Amniotic stem cell (primary cell): ENCODE measurements at regions not wholly inside any gene's neighbourhood (a gene's known extent, or its start where the extent isn't known, plus 50 kb on each side); places are given as distances from the start of the nearest gene placed in this dataset.

ENCODE experiments used
- DNase-seq: peaks from one replicate; lab custom pipeline; 2025; lab: John Stamatoyannopoulos, UW

DNA sequence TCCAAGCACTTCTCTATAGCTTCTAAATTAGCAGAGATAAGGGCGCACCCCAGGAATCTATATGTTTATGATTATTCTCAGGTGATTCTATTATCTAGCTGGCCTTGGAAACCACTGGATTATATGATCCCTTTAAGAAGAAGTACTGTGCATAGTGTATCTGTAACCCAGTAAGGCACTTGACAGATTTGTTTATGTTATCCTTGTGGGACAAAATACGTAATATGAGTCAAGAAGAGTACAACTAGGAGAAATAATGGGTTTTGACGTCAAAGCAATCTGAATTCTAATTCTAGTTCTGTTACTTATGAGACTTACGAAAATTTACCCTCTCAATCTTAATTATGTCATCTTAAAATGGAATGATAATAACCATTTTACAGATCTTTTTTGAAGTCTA is 259.6 kb upstream of the NAV3 start:
- no peak for DNase-seq

DNA sequence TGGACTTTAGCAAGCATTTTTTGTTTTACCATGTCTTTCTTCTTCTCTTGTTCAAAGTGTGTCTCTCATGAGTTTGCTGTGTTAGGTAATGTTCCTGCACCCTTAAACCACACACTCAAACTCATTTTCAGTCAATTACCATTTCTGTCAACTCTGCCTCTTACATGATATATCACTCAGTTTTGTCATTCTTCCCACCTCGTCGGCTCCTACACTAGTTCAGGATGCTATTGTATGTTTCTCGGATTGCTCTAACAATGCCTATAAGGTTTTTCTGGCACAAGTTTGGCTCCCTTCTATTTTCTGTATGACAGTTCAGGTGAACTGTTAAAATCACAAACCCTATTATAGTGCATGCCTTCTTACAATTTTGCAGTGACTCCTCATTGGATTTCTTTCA is 260.8 kb upstream of the NAV3 start:
- DNase-seq = no peak

DNA sequence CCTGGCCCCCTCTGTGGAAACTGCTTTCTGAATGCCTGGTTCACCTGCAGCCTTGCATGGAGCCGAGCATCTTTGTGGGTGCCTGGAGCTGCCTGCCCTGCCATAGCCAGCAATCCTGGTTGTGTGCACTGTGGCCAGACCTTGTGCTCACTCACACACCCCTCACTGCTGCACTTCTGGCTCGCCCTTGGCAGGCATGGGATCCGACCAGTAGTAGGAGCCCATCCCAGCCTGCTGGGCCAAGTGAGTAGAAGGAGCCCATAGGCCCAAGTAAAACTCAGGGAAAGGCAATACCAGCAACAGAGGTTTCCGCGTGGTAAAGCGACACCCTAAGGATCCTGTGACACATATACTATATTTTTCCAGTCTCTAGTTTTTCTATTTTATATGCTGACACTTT is 270.0 kb upstream of the NAV3 start:
- DNase-seq = no peak

DNA sequence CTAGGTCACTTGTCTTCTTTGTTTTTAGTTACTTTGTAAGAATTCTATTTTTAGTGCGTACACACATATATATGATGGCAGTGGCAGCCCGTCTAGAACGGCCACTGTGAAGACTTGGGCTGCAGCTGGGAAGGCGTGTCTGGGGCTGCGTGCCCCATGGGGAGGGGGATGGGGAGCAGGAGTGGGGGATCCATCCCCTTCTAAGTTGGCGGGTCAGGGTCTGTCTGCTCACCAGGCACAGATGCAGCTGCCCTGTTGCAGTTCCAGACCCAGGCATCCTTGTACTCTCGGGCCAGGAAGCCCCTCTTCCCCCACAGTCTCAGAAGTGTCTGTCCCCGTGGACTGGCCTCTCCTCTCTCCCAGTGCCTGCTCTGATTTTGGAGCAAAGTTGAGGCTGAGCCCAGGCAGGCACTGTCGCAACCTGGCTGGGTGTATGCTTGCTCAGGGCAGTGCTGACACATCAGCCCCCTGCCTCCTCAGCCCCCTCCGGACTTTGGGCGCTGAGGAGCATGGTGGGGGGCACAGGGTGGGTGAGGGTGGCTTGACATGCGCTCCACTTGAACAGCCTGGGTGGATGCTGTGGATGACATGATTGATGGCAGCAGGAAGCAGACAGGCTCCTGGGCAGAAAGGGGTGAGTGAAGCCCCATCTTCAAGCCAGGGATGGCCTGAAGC is 271.2 kb upstream of the NAV3 start:
- DNase-seq = no peak

DNA sequence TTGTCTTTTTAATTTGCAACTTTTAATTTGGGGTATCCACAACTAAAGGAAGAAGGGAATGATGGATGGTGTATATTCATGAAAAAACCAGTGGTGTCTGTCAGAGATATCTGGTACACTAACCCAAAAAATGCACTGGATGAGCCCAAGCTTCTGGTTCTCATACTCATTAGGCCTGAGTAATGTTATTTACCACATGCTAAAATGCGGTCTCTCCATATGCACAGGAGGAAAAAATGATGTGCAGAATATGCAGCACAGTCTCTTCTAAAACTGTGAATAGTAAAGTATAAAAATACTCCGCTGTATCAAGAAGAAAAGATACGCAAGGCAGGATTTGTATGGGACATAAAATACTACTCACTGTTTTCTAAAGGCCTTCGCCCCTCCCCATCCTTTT is 275.6 kb upstream of the NAV3 start:
- DNase-seq = no peak

DNA sequence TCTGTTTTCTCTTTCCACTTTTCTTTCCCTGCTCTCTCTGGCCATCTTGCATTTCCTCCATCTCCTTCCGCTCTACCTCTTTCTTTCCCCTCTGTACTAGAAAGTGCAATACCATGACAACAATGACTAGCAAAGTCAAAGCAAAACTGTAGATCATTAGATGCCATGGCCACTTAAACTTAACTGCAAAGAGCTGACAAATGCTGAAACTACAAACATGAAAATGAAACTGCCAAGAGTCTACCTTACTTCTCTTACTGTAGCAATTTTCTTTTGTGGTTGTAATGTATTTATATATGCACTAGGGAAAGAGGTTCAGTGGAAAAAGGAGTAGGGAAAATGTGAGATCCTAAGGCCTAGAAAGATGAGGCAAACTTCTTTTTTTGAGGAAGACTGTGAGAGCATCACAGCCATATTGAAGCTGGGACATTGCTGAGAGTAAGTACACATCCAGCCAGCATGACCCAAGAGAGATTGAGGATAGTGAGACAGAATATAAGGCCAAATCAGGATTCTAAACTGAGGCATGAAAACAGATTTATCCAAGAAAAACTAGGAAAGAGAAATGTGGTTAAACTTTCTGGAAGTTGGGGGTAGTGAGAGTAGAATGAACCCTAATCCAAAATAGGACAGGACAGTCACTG is 276.6 kb upstream of the NAV3 start:
- DNase-seq = no peak

DNA sequence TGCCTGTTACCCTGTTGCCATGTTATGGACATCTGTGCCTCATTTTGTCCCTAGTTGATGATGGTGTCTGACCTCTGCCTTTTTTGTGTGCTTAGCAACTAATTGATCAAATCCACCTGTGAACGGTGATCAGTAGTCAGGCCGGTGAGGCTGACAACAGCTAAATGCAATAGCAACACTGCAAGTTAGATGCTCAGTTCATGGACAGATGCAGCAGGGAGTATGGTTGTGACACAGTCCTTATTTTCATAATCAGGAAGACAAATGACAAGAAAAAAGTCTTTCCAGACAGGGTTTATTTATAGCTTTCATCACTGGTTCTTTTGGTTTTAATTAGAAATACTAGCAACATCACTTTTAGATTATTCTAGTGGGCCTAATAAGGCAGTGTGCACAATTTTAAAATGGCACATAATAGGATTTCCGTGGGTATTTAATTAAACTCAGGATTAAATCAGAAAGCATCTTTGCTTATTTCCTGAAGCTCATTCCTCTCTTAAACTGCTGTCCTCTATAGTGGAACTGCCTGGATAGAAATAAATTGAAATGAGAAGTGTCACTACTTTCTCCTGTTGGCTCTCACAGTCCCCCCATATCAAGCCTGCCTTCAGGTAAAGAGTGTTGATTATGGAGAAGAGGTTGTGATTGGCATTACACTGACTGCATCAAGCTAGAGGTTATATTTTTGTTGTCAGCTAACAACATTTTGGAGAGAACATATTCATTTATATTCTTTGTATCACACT is 281.1 kb upstream of the NAV3 start:
- DNase-seq = no peak

DNA sequence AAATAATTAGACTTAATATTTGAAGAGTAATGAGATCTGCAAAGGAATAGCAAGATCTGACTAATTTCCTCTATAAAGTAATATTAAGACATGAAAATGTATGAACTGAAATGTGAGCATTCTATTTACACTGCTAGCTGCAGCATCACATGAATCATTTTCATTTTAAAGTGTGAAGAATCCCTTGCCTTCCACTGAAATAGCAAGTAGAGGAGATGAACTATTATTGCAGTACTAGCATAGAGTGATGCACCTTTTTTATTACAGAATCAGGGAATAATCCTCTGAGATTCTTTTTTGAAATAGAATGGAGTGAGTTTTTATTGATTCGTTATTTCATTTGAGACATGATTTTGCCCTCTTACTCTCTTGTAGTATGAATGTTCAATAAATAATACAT is 281.9 kb upstream of the NAV3 start:
- DNase-seq = no peak

DNA sequence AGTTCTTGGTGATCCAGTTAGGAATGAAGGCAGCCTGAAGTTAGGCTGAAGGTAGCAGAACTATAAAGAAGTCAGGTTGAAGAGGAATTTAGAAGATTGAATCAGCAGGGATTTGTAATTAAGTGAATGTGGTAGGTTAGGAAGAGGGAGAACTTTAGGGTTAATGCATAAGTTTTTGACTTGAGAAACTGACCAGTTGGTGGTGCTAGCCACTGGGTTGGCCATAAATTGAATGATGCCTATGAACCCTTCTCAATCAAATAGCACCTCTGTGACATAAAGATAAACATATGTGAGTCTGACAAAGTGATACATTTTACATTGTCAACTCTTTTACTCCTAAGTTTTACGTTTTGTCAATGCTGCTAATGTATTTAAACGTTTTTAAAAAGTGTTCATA is 290.6 kb upstream of the NAV3 start:
- DNase-seq = no peak

DNA sequence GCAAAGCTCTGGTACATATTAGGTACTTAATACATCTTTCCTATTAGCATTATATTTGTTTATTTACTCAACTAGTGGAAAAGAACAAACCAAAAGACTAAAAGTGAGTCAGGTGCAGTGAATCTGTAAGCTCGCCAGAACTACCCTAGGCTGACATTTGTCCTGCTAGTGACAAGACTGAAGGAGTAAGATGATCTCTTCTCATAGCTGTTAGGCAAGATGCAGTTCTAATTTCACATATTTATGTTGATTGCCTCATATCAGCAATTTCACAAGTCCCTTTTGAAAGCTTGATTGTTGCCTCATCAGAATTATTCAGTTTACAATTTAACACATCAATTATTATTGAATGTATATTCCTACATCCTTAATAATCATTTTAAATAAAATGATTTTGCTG is 293.0 kb upstream of the NAV3 start:
- no peak for DNase-seq

DNA sequence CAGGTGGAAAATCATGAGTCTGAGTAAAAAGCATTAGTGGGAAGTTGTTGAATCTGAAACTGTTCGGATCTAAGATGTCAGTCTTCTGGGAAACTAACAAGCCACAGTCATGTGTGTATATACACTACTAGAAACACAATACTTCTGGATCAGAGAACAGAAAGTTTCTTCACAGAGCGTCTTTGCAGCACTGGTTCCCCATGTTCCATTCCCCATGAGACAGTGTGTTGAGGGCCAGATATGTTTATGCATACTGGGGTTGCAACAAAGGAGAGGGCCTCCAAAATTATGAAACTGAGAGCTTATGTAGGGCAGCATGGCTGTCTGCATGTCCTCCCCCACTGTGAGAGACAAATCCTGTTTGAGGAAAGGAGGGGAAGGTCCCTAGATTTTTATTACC is 295.0 kb upstream of the NAV3 start:
- DNase-seq = no peak

DNA sequence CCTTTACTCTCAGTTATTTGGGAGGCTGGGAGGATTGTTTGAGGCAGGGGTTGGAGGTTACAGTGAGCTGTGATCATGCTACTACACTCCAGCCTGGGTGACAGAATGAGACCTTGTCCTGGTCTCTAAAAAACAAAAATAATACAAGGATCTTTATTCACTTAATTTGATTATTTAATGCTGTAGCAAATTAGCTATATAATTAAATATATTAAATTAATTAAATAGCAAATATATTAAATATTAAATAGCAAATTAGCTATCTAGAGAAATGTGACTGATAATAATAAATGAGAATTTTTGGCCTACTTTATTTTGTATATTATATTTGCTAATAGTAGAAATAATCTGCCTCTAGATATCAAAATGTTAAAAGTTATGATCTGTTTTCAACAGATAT is 298.8 kb upstream of the NAV3 start:
- DNase-seq = no peak

DNA sequence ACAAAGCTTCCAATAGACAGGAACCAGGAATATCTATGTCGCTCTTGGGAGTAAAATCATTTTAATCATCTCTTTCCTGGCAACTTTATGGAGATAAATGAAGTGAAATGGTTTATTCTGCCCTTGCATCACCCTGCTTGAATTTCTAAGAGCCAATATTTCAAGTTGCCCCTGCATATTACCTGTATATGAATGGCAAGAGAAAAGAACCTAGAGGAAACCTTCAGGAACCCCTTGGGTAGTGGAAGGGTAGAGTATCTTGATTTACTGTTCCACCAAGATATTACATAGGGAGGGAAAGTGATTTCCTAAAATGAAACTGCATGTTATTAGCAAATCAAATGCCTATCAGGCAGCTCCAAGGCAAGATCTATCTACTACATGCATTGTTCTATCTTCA is 308.4 kb upstream of the NAV3 start:
- no peak for DNase-seq

DNA sequence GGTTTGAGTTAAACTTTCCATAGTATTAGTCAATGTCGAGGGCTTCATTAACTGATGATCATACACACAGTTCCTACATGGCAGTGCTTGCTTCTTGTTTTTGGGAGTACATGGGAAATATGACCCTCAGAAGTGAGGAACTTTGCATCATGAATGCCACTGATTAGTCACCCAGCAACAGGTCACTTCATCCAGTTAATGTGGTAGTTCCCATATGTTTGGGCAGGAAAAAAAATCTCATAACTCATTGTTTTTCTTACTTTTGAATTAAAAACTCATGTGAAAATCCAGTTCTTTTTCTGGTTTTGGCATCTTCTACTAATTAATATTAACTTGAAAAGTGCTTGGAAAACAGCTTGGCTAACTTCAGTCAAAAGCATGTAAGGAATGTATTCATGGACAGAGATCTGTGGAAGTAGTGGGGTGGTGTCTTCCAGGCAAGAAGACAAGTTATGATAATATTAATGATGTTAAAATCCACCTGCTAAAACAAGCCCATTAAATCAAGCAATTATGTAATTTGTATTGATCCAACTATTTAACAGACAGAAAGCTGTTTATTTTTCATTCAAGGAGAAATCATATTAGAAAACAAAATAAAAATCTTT is 309.1 kb upstream of the NAV3 start:
- DNase-seq = no peak

DNA sequence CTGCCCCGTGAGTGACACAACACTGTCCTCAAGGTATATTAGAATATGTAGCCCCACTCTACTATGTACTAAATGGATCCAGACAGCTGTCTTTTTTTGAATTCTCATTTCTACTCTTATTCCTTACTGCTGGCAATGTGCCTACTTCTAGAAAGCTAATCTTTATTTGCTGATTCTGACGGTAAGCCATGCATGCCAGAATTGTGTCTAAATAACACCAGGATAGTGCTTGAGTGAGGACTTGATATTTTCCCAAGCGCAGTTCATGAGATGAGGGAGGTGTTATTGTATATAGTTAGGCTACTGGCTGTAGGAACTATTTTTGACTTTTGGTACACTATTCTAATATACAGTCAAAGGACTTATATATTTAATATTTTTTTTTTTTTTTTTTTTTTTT is 316.2 kb upstream of the NAV3 start:
- no peak for DNase-seq

DNA sequence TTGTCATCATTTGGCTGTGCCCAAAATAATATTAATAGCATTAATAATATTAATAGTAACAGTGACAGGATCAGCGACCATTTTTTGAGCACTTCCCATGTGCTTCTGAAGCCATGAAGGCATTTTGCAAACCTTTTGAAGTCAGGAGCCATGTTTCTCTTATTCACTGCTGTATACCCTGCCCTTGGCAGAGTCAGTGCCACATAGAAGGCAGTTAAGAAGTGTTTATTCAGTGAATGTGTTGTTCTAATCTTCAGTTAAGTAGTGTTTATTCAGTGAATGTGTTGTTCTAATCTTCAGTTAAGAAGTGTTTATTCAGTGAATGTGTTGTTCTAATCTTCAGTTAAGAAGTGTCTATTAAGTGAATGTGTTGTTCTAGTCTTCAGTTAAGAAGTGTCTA is 319.7 kb upstream of the NAV3 start:
- no peak for DNase-seq

DNA sequence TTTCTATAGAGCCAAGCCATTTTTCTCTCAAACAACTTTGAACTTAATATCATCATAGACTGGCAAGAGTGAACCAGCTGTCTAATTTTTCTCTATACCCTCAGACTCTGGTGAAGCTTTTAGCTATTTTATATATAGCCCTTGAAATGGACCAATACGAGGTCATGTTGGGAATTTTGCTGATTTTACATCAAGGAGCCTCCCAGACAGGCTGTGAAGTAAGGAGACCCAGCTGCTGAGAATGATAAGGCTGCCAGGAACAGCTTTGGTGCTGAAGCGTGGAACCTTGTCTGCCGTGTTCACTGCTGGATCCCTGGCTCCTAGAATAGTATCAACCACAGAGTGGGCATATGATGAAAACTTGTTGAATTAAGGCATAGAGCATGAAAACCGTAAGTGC is 326.2 kb upstream of the NAV3 start:
- DNase-seq = no peak

DNA sequence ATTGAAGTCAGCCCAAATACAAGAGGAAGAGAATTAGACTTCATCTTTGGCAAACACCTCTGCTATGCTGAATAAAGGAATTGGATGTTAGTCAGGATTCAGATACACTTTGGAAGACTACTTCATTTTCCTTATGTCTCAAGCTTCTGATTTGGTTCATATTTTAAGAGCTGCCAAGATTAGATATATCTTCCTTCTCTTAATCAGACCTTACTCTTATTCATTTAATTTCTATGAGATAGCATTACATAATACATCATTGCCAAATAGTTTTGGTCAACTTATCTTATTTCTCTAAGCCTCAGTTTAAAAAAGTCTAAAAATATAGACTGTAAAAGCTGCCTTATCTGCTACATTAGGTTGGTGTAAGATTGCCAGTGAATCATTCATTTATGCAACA is 330.6 kb upstream of the NAV3 start:
- no peak for DNase-seq

DNA sequence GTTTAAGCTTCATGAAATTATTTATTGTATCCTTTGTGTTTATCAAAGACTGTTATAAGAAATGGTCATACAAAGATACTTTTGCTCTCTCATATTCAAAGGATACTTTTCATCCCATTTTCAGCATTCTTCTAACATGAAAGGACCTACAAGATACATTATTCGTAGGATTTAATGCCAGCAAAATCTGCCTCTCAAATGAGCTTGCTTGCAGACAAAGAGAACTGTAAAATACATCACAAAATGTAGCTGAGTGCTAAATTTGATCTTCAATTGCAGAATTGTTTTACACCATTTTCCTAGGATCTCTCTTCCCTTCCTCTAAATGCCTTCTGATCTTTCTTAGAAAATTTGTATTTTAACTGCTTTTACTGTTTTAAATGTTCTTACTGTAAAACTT is 333.0 kb upstream of the NAV3 start:
- no peak for DNase-seq

DNA sequence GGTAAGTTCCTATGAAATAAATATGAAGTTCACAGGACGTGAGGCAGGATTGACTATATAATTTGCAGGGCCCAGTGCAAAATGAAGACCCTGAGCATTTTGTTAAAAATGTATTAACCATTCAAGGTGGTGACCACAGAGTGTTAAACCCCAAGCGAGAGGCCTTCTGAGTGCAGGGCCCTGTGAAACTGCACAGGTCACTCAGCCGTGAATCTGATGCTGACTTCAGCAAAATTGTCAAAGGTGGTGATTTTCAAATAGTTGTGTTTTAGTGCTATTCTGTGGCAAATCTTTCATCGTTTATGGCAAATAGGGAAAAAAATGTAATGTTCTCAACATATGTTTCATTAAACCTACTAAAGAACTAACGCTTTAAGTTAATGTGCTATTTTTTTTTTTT is 334.0 kb upstream of the NAV3 start:
- DNase-seq = no peak

DNA sequence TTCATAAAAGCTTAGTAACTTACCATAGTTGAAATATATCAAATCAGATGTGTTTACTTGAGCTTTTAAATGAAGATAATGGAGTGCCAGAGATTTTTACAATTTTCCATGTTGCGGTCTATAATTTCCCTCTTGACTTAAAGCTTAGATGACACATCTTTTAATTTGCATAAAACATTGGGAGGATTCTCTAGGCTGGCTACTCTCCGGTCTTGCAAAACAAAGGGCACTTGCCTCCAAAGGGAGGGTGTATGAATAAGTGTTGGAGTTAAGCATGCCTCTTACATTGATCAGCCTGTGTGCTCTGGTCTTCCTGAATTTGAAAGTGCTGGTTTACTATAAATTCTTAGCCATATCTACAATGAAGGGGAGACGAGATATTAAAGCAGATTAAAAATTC is 336.4 kb upstream of the NAV3 start:
- no peak for DNase-seq

DNA sequence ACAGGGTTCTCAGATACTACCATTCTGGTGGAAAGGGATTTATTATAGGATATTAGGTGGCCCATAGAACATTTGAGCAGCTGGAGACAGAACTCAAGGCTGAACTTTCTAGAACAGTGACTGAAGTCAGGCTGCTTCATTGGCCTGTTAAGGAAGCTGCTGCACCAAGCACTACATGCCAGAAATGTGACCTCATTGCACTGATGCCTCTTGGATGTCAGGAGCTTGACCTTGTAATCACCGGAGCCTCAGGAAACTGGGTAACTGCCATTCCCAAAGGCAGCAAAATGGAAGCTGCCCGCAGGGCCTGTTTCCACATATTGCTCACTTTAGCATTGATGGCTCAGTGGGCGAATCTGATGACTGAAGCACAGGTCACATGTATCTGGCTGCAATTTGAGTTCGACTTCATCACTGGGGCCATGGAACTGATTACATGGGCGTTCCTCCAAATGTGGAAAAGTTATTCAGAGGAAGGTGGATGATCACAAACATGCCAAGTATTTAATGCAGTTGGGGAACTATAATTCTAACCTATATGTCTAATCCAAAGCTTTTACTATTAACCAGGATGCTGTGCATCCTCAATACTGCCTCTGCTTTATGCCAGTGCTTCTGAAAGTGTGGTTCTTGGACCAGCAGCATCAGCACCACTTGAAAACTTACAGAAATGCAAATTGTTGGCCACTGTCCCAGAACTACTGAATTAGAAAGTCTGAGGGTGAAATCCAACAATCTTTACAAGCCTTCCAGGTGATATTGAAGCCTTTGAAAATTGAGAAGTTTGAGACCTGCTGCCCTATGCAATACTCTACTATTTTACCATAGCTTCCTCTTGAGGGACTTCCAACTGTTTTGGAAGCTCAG is 337.2 kb upstream of the NAV3 start:
- no peak for DNase-seq
